Activated T-cell treated with anti-CD3 and anti-CD28 coated beads, Interleukin-2, amount 50 U/mL, for 4 hours (primary cell): ENCODE measurements at regions not wholly inside any gene's neighbourhood (a gene's known extent, or its start where the extent isn't known, plus 50 kb on each side); places are given as distances from the start of the nearest gene placed in this dataset.

Source experiments
- ATAC-seq, 2 donors: fragments of 200-7000 bp; cut with Tn5 transposase; one replicate each; pipeline ENCODE4 v1.10.0; 2021
- DNase-seq: peaks from one replicate; pipeline ENCODE4 v3.0.0-alpha.2; 2020
- H3K27me3 Mint-ChIP-seq: one replicate; pipeline ENCODE4 v1.8.0; 2021; ENCODE audit warnings: low read depth, mixed read lengths
- H3K36me3 Mint-ChIP-seq: one replicate; pipeline ENCODE4 v1.8.0; 2022; ENCODE audit warnings: mixed read lengths; ENCODE audit not compliant: insufficient read depth
- H3K4me1 Mint-ChIP-seq: one replicate; pipeline ENCODE4 v1.8.0; 2021; ENCODE audit warnings: low read depth, mixed read lengths
- H3K4me3 Mint-ChIP-seq: one replicate; pipeline ENCODE4 v1.8.0; 2021; ENCODE audit warnings: mild to moderate bottlenecking, moderate library complexity, mixed read lengths
- H3K9me3 Mint-ChIP-seq: one replicate; pipeline ENCODE4 v1.8.0; 2021; ENCODE audit warnings: mixed read lengths

DNA sequence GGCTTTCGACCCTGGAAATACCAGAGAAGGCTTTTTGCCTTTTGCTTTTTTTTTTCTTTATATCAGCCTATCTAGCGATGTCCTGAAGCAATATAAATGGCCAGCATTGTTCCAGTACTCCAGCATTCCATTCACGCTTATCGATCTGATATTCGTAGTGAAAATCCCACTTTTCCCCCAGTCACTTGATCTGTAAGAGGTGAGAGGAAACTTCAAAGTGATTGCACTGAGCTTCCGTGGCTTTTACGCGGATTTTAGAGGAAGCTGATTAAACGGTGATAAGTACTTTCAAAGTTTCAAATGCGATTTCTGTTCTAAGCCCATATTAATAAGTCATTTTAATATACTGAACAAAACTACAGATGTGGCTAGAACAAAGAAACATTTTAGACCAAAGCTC, 725.5 kb downstream of the TRIML1 start:
- ATAC-seq, result no peak
- Mint-ChIP-seq H3K4me1 (no peaks in the 10 kb centered on the region), H3K4me3 (no peak overlapping the region), H3K27me3 (no peaks in the 10 kb centered on the region), H3K9me3 (peaks cover 32% of the 10 kb centered on the region), H3K36me3 (no peaks in the 10 kb centered on the region)
- no peak for DNase-seq

DNA sequence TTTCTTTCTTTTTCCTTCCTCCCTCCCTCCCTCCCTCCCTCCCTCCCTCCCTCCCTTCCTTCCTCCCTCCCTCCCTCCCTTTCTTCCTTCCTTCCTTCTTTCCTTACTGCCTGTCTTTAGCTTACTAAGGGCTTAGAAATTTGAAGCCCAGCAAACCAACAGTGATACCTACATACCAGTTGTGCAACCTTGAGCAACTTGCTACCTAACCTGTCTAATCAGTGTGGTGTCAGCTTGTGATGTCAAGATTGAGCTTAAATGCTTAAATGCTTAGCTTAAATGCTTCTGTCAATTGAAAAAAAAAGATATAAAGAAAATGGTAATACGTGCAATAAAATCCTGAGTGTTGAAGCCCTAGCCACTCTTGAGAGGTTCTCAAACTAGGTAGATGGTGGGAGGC, 728.6 kb downstream of the TRIML1 start:
- no peak overlapping the region for H3K4me3 Mint-ChIP-seq
- no peak for DNase-seq
- no peaks in the 10 kb centered on the region for H3K36me3 Mint-ChIP-seq
- H3K4me1 Mint-ChIP-seq, result no peaks in the 10 kb centered on the region
- peaks cover 29% of the 10 kb centered on the region for H3K9me3 Mint-ChIP-seq
- no peak for ATAC-seq
- H3K27me3 Mint-ChIP-seq, result no peaks in the 10 kb centered on the region

DNA sequence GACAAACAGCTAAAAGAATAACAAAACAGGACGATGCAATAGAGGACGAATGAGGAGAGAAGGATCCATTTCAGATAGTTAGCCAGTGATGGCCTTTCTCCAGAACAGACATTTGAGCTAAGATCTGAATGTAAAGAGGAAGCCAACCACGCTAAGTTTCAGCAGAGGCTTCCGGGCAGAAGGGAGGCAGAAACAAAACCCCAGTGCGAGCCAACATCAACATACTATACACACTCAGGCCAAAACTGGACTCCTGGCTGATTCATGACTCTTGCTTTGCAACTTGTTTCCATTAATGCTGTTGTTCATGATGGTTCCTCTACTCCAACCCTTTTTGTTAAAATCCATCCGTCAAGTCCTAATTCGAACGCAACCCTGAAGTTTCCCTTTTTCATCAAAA, 730.3 kb downstream of the TRIML1 start:
- H3K27me3 Mint-ChIP-seq, result no peaks in the 10 kb centered on the region

DNA sequence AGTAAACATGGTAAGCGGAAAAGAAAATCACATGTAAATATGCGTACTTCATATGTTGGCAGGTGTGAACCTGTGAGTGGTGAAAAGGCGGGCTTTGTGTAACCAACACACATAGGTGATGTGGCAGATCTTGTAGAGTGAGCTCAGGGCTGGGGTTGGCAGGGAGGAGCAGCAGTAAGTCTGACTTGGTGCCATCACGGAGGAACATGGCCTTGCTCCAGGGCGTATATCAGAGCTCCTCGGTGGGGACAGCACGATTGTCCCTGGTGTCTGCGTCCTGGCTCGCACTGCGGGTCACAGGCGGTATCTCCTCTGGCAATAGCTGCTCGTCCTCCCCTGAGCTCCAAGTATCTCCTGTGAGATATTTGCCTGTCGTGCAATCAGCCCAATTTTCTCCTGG, 733.6 kb downstream of the TRIML1 start:
- DNase-seq, result no peak
- H3K4me1 Mint-ChIP-seq, result no peaks in the 10 kb centered on the region
- peaks cover 14% of the 10 kb centered on the region for H3K9me3 Mint-ChIP-seq
- no peaks in the 10 kb centered on the region for H3K27me3 Mint-ChIP-seq
- ATAC-seq, result no peak
- H3K4me3 Mint-ChIP-seq, result no peak overlapping the region
- no peaks in the 10 kb centered on the region for H3K36me3 Mint-ChIP-seq

More for the DNA sequence above, 730.3 kb downstream of the TRIML1 start:
- peaks cover 20% of the 10 kb centered on the region for H3K9me3 Mint-ChIP-seq
- H3K4me3 Mint-ChIP-seq, result no peak overlapping the region
- no peaks in the 10 kb centered on the region for H3K36me3 Mint-ChIP-seq
- ATAC-seq (no peak), DNase-seq (no peak)
- H3K4me1 Mint-ChIP-seq, result no peaks in the 10 kb centered on the region

DNA sequence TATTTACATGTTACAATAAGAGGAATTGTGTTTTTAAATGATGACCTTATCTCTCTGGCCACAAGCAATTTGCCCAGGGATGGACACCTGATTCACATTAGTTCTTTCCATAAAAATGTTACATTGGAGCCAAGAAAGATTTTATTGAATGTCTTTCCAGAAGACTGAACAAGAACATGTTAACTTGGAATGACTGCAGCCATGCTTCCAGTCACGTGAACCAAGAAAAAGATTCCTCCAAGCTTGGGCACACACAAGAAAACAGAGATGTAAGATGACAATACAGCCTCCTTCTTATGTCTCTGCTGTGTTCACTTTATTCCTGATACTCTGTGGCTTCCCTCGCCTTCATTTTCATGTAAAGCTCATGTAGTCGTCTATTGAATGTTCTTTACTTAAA, 737.6 kb downstream of the TRIML1 start:
- Mint-ChIP-seq H3K36me3 (no peaks in the 10 kb centered on the region), H3K27me3 (no peaks in the 10 kb centered on the region), H3K4me3 (no peak overlapping the region), H3K4me1 (no peaks in the 10 kb centered on the region), H3K9me3 (peaks cover 8% of the 10 kb centered on the region)
- ATAC-seq (no peak), DNase-seq (no peak)

DNA sequence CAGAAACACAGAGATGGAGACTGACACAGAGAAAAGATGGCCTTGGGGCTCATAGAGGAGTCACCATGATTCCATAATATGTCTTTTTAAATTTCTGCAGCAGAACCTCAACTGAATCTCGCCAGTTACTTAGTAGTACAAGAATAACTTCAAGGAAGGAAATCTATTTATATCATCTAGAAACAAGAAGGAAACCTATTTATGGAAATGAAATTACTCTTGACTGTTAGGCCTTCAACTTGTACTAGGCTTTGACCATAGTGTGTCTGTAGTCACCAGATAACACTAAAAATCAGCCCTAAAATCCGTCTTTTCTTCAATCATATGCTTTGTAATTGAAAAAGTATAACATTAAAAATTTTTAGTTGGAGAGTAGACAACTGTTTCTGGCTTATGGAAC, 740.4 kb downstream of the TRIML1 start:
- no peaks in the 10 kb centered on the region for H3K36me3 Mint-ChIP-seq
- H3K27me3 Mint-ChIP-seq, result no peaks in the 10 kb centered on the region
- no peak overlapping the region for H3K4me3 Mint-ChIP-seq
- DNase-seq (no peak), ATAC-seq (no peak)
- peaks cover 12% of the 10 kb centered on the region for H3K9me3 Mint-ChIP-seq
- no peaks in the 10 kb centered on the region for H3K4me1 Mint-ChIP-seq

GRCh38 chr4:188887905-188888304, 748.7 kb downstream of the TRIML1 start:
- Mint-ChIP-seq H3K9me3 (peaks cover 7% of the 10 kb centered on the region), H3K4me3 (no peak overlapping the region), H3K36me3 (no peaks in the 10 kb centered on the region), H3K27me3 (no peaks in the 10 kb centered on the region), H3K4me1 (no peaks in the 10 kb centered on the region)
- ATAC-seq (no peak), DNase-seq (no peak)

DNA sequence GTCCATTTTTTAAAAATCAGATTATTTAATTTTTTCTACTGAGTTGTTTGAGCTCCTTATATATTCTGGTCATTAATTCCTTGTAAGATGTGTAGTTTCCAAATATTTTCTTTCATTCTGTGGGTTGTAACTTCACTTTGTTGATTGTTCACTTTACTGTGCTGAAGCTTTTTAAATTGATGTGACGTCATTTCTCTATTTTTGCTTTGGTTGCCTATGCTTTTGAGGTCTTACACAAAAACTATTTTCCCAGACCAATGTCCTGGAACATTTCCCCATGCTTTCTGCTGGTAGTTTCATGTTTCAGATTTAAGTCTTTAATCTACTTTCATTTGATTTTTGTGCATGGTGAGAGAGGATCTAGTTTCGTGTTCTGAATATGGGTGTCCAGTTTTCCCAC, 753.6 kb downstream of the TRIML1 start:
- no peak for DNase-seq
- Mint-ChIP-seq H3K4me3 (no peak overlapping the region), H3K4me1 (no peaks in the 10 kb centered on the region), H3K36me3 (no peaks in the 10 kb centered on the region), H3K9me3 (peaks cover 11% of the 10 kb centered on the region), H3K27me3 (no peaks in the 10 kb centered on the region)
- no peak for ATAC-seq

- DNase-seq (no peak), ATAC-seq (no peak)
- no peaks in the 10 kb centered on the region for H3K4me1 Mint-ChIP-seq
- H3K4me3 Mint-ChIP-seq, result no peak overlapping the region
- H3K36me3 Mint-ChIP-seq, result no peaks in the 10 kb centered on the region
- no peaks in the 10 kb centered on the region for H3K27me3 Mint-ChIP-seq
- H3K9me3 Mint-ChIP-seq, result peaks cover 13% of the 10 kb centered on the region
Observed at GRCh38 chr4:188903986-188904385, 764.7 kb downstream of the TRIML1 start.

DNA sequence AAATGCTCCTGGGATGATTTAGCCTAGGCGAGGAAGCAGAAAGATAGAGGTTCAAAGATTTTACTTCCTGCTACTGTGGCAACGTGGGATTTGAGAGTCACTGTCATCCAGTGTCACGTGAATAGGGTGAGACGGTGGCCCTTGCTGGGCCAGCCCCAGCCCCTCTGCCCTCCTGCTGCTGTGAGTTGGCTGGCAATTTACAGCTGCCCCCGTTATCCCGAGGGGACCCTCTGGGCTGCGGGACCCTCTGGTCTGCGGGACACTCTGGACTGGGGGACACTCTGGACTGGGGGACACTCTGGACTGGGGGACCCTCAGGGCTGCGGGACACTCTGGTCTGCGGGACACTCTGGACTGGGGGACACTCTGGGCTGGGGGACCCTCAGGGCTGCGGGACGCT, 765.4 kb downstream of the TRIML1 start:
- DNase-seq (no peak), ATAC-seq (no peak)
- no peaks in the 10 kb centered on the region for H3K27me3 Mint-ChIP-seq
- H3K4me1 Mint-ChIP-seq, result no peaks in the 10 kb centered on the region
- no peak overlapping the region for H3K4me3 Mint-ChIP-seq
- no peaks in the 10 kb centered on the region for H3K36me3 Mint-ChIP-seq
- H3K9me3 Mint-ChIP-seq, result peaks cover 13% of the 10 kb centered on the region

DNA sequence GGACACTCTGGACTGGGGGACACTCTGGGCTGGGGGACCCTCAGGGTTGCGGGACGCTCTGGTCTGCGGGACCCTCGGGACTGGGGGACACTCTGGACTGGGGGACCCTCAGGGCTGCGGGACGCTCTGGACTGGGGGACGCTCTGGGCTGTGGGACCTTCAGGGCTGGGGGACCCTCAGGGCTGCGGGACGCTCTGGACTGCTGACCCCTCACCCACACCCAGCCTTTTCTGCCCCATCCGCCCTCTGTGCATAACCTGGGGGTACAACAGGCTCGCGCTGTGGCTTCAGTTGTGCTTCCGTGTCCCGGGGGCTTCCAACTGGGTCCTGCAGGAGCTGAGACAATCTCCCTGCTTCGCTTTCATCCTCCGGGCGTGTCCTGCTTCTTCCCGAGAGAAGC, 766.0 kb downstream of the TRIML1 start:
- no peak for ATAC-seq
- H3K27me3 Mint-ChIP-seq, result no peaks in the 10 kb centered on the region
- no peak for DNase-seq

DNA sequence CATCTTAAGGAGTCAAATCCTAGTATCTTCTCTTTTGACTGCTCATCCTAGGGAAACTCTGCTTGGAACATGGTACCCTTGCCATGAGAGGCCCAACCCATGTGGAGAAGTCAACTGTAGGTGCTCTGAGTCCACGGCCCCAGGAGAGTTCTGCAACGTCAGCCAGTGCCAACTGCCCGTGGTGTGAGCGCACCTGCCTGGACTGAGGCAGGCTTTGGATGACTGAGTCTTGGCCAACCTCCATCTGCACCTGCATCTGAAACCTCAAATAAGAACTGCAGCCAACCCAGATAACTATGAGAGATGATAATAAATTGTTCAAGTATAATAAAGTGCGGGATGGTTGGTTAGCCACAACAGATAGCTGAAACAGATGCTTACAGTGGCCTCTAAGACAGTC, 772.0 kb downstream of the TRIML1 start:
- Mint-ChIP-seq H3K4me1 (no peaks in the 10 kb centered on the region), H3K9me3 (peaks cover 13% of the 10 kb centered on the region), H3K36me3 (no peaks in the 10 kb centered on the region), H3K27me3 (no peaks in the 10 kb centered on the region), H3K4me3 (no peak overlapping the region)
- DNase-seq, result no peak
- ATAC-seq, result no peak

More for the DNA sequence above, 766.0 kb downstream of the TRIML1 start:
- H3K9me3 Mint-ChIP-seq, result peaks cover 10% of the 10 kb centered on the region
- H3K4me1 Mint-ChIP-seq, result no peaks in the 10 kb centered on the region
- no peak overlapping the region for H3K4me3 Mint-ChIP-seq
- no peaks in the 10 kb centered on the region for H3K36me3 Mint-ChIP-seq

- ATAC-seq (no peak), DNase-seq (no peak)
- Mint-ChIP-seq H3K27me3 (no peaks in the 10 kb centered on the region), H3K4me3 (no peak overlapping the region), H3K9me3 (peaks cover 18% of the 10 kb centered on the region), H3K36me3 (no peaks in the 10 kb centered on the region), H3K4me1 (no peaks in the 10 kb centered on the region)
Observed at GRCh38 chr4:188911707-188912106, 772.5 kb downstream of the TRIML1 start.

GRCh38 chr4:188915175-188915574, 775.9 kb downstream of the TRIML1 start:
- H3K36me3 Mint-ChIP-seq, result no peaks in the 10 kb centered on the region
- H3K4me3 Mint-ChIP-seq, result no peak overlapping the region
- no peaks in the 10 kb centered on the region for H3K27me3 Mint-ChIP-seq
- H3K4me1 Mint-ChIP-seq, result no peaks in the 10 kb centered on the region
- no peak for DNase-seq
- ATAC-seq, result no peak
- peaks cover 32% of the 10 kb centered on the region for H3K9me3 Mint-ChIP-seq

- DNase-seq (no peak), ATAC-seq (no peak)
- H3K4me3 Mint-ChIP-seq, result no peak overlapping the region
- H3K27me3 Mint-ChIP-seq, result no peaks in the 10 kb centered on the region
- no peaks in the 10 kb centered on the region for H3K36me3 Mint-ChIP-seq
- H3K9me3 Mint-ChIP-seq, result peaks cover 28% of the 10 kb centered on the region
- H3K4me1 Mint-ChIP-seq, result no peaks in the 10 kb centered on the region
Observed at GRCh38 chr4:188918787-188919186, 779.5 kb downstream of the TRIML1 start.

DNA sequence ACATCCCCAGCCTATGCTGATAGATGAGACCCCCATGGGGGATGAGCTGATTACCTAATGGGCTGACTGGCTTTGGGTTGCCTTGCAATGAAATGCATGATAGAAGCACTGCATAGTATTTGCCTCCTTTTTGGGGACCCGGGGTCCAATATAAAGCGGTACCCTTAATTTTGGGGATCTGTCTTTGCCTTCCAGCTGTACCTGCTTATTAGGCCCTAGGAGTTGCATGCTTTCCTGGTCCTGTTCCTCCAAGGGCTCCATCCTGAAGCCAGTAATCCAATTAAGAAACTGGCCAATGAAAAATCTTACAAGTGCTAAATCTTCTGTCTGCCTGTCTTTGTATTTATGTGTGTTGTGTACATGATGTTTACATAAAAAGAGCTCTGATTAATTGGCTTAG, 791.6 kb downstream of the TRIML1 start:
- Mint-ChIP-seq H3K4me1 (no peaks in the 10 kb centered on the region), H3K4me3 (no peak overlapping the region), H3K36me3 (no peaks in the 10 kb centered on the region), H3K9me3 (peaks cover 13% of the 10 kb centered on the region), H3K27me3 (no peaks in the 10 kb centered on the region)
- ATAC-seq, result no peak
- DNase-seq, result no peak
